ENCODE measurements at regions not wholly inside any gene's neighbourhood (a gene's known extent, or its start where the extent isn't known, plus 50 kb on each side); places are given as distances from the start of the nearest gene placed in this dataset.

DNA sequence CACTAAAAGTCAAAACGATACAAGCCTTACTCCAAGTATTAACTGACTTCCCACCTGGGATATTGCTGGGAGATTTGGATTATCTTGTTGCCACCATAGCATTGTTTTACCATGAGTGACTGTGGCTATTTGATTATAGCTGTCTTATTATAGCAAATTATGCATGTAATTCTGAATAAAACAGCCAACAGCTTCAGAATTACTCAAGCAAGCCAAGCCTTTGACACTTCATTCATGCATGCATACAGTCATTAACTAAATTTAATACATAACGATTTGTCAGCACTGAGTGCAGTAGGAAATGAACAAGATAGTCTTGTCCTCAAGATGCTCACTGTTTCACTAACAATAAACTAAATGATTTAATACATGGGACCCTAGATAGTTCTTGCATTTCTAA lies 133.0 kb upstream of the FRMD6 start:
- Mint-ChIP-seq H3K27me3 (peaks cover 11% of the 10 kb centered on the region), H3K27ac (no peak overlapping the region), H3K9me3 (peaks cover 6% of the 10 kb centered on the region), H3K4me3 (no peak overlapping the region), H3K36me3 (peaks cover 2% of the 10 kb centered on the region), H3K4me1 (ENCODE audit: unreplicated experiment) (peaks cover 16% of the 10 kb centered on the region)
- DNase-seq (ENCODE audit: extremely low spot score, unreplicated experiment), result no peak
- TF ChIP-seq, protein P1, sequence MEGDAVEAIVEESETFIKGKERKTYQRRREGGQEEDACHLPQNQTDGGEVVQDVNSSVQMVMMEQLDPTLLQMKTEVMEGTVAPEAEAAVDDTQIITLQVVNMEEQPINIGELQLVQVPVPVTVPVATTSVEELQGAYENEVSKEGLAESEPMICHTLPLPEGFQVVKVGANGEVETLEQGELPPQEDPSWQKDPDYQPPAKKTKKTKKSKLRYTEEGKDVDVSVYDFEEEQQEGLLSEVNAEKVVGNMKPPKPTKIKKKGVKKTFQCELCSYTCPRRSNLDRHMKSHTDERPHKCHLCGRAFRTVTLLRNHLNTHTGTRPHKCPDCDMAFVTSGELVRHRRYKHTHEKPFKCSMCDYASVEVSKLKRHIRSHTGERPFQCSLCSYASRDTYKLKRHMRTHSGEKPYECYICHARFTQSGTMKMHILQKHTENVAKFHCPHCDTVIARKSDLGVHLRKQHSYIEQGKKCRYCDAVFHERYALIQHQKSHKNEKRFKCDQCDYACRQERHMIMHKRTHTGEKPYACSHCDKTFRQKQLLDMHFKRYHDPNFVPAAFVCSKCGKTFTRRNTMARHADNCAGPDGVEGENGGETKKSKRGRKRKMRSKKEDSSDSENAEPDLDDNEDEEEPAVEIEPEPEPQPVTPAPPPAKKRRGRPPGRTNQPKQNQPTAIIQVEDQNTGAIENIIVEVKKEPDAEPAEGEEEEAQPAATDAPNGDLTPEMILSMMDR (conservative IDR thresholded peaks at IDR 0.05), result no peak

DNA sequence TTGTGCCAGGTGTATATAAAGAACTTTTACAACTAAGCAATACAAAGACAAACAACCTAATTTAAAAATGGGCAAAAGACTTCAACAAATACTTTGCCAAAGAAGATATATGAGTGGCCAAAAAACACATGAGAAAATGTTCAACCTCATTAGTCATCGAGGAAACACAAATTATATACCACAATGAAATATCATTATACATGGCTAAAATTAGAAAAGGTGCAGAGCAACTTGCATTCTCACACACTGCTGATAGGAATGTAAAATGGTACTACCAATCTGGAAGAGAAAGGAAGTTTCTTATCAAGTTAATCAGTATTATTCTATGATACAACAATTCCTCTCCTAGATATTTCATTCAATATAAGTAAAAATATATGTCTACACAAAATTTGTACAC lies 131.6 kb upstream of the FRMD6 start:
- no peak overlapping the region for H3K4me3 Mint-ChIP-seq
- H3K27ac Mint-ChIP-seq, result no peak overlapping the region
- no peaks in the 10 kb centered on the region for H3K36me3 Mint-ChIP-seq
- peaks cover 6% of the 10 kb centered on the region for H3K27me3 Mint-ChIP-seq
- TF ChIP-seq, protein P1 (conservative IDR thresholded peaks at IDR 0.05), result no peak
- peaks cover 4% of the 10 kb centered on the region for H3K9me3 Mint-ChIP-seq
- DNase-seq (ENCODE audit: extremely low spot score, unreplicated experiment), result no peak
- H3K4me1 Mint-ChIP-seq (ENCODE audit: unreplicated experiment), result peaks cover 15% of the 10 kb centered on the region

DNA sequence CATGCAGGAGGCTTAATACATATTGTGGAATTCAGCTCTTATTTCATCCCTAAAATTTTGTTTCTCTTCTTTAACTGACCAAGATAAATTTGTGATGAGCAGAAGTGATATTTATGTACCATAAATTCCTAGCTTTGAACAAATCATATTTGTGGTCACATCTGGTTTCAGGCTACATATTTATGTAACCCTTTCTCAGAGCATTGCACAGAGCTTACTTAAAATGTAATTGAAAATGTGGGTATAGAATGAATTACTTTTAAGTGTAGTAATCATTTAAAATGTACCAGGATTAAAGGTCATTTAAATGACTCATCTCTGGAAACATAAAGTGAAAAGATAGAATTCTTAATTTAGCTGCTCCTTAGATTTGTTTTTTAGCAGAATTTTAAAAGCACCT lies 129.9 kb upstream of the FRMD6 start:
- Mint-ChIP-seq H3K36me3 (no peaks in the 10 kb centered on the region), H3K27me3 (peaks cover 3% of the 10 kb centered on the region), H3K4me3 (no peak overlapping the region), H3K4me1 (ENCODE audit: unreplicated experiment) (peaks cover 11% of the 10 kb centered on the region), H3K9me3 (no peaks in the 10 kb centered on the region), H3K27ac (no peak overlapping the region)
- no peak for DNase-seq (ENCODE audit: extremely low spot score, unreplicated experiment)
- TF ChIP-seq, protein P1 (conservative IDR thresholded peaks at IDR 0.05), result no peak

DNA sequence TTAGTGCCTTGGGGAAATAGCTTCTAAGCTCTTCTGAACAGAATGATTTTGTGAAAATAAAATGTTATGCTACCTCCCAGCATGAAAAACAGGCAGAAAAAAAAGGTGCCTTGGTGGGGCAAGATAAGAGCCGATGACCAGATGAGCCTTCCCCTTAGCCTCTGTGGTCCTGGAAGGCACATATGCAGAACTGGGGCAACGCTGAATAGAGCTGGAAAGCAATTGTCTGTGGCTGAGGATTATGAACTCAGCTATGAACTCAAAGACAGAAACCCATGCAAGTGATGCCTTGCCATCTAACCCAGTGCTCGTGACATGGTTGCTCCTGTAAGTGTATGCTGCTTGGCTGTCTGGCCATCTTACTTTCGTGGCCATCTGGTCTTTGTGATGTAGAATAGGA lies 128.5 kb upstream of the FRMD6 start:
- no peaks in the 10 kb centered on the region for H3K36me3 Mint-ChIP-seq
- H3K9me3 Mint-ChIP-seq, result no peaks in the 10 kb centered on the region
- H3K4me3 Mint-ChIP-seq, result no peak overlapping the region
- H3K27ac Mint-ChIP-seq, result no peak overlapping the region
- H3K4me1 Mint-ChIP-seq (ENCODE audit: unreplicated experiment), result no peaks in the 10 kb centered on the region
- DNase-seq (ENCODE audit: extremely low spot score, unreplicated experiment), result no peak
- H3K27me3 Mint-ChIP-seq, result peaks cover 3% of the 10 kb centered on the region
- TF ChIP-seq, protein P1 (conservative IDR thresholded peaks at IDR 0.05), result no peak

DNA sequence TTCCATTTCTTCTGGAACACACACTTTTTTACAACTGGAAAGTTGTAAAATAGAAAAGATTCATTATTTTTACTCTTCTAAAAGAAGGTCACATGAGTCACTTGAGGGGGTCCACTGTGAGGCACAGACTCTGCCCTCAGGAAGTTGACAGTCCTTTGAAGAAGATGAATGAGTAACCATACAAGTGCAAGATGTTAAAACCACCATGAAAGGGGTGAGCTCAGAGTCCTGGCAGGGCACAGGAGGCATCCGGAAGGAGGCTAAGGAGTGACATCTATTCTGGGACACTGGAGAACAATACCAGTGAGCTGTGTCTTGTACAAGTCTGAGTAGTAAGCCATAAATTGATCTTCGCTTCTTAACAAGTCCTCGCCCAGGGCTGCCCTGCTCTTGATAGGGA lies 126.0 kb upstream of the FRMD6 start:
- Mint-ChIP-seq H3K4me3 (no peak overlapping the region), H3K27ac (no peak overlapping the region), H3K27me3 (peaks cover 4% of the 10 kb centered on the region), H3K9me3 (no peaks in the 10 kb centered on the region), H3K4me1 (ENCODE audit: unreplicated experiment) (peaks cover 10% of the 10 kb centered on the region), H3K36me3 (no peaks in the 10 kb centered on the region)
- TF ChIP-seq, protein P1 (conservative IDR thresholded peaks at IDR 0.05), result no peak
- DNase-seq (ENCODE audit: extremely low spot score, unreplicated experiment), result no peak

DNA sequence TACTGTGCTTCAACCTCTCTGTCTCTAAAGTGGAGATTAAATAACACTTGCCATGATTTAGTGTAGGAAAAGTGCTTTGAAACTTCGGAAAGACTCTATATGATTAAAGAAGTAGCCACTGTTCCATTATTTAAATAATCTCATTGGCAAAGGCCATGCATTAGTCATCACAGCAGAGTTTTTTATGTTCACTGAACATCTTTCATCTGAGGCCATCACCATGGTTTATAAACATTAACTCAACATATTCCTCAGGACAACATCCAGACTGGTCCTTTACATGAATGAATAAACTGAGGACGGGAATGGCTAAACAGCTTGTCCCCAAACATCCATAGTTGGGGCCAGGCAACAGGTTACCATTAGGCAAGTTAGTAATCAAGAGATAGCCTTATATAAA lies 124.6 kb upstream of the FRMD6 start:
- no peak overlapping the region for H3K27ac Mint-ChIP-seq
- peaks cover 4% of the 10 kb centered on the region for H3K27me3 Mint-ChIP-seq
- no peaks in the 10 kb centered on the region for H3K36me3 Mint-ChIP-seq
- DNase-seq (ENCODE audit: extremely low spot score, unreplicated experiment), result no peak
- no peaks in the 10 kb centered on the region for H3K9me3 Mint-ChIP-seq
- TF ChIP-seq, protein P1 (conservative IDR thresholded peaks at IDR 0.05), result no peak
- no peak overlapping the region for H3K4me3 Mint-ChIP-seq
- peaks cover 10% of the 10 kb centered on the region for H3K4me1 Mint-ChIP-seq (ENCODE audit: unreplicated experiment)
